Tibial nerve (tissue), 4 donors: ENCODE measurements at regions not wholly inside any gene's neighbourhood (a gene's known extent, or its start where the extent isn't known, plus 50 kb on each side); places are given as distances from the start of the nearest gene placed in this dataset.

Experiments
- DNase-seq, 2 donors: peaks; one replicate each; pipeline ENCODE4 v3.0.0-alpha.2; 2019; ENCODE audit warnings: low spot score in 2 of 2
- H3K27ac ChIP-seq, 4 donors: fragments of 200-600 bp; sonication (generic) in 3 of 4; one replicate each; pipeline ENCODE4 v1.5.1; 2017 to 2019; ENCODE audit warnings: mild to moderate bottlenecking in 1 of 4
- H3K27me3 ChIP-seq, 2 donors: fragments of 200-600 bp; sonication (generic) in 1 of 2; one replicate each; pipeline versions ENCODE4 v1.5.1 to v1.6.0; 2017 to 2019
- H3K36me3 ChIP-seq, 3 donors: fragments of 200-600 bp; sonication (generic); one replicate each; pipeline ENCODE4 v1.5.1; 2018 to 2019
- H3K4me1 ChIP-seq, 4 donors: fragments of 200-600 bp; sonication (generic) in 3 of 4; one replicate each; pipeline ENCODE4 v1.5.1; 2017 to 2019
- H3K4me3 ChIP-seq, 4 donors: fragments of 200-600 bp; sonication (generic) in 3 of 4; one replicate each; pipeline ENCODE4 v1.5.1; 2017 to 2019; ENCODE audit warnings: mild to moderate bottlenecking in 1 of 4, moderate library complexity in 1 of 4
- H3K9me3 ChIP-seq, 4 donors: fragments of 200-600 bp; sonication (generic) in 3 of 4; one replicate each; pipeline ENCODE4 v1.5.1; 2017 to 2019
- CTCF ChIP-seq, 5 experiments: fragments of 200-600 bp in 3 of 5; fragments of 450-650 bp in 2 of 5; sonication (generic) in 3 of 5; IDR thresholded peaks; one replicate each; pipeline ENCODE4 v1.5.1; 2016 to 2019; ENCODE audit warnings: antibody characterized with exemption in 5 of 5, mild to moderate bottlenecking in 3 of 5, moderate library complexity in 2 of 5
- EP300 ChIP-seq, 2 donors: sonication (generic); formaldehyde crosslinking; IDR thresholded peaks; one replicate each; pipeline ENCODE4 v1.6.1; 2017; ENCODE audit warnings: antibody characterized with exemption in 2 of 2, mild to moderate bottlenecking in 1 of 2
- POLR2A ChIP-seq, 2 donors: fragments of 450-650 bp; IDR thresholded peaks; one replicate each; pipeline ENCODE4 v1.6.1; 2017; ENCODE audit warnings: antibody characterized with exemption in 2 of 2, mild to moderate bottlenecking in 2 of 2, moderate library complexity in 2 of 2
- WGBS, 2 donors: methylation state at CpG; one replicate each; pipeline ENCODE4 v1.1.5; 2018; 5-methylcytosine and 5-hydroxymethylcytosine counted together

GRCh38 chr6:44016131-44016870, 111.0 kb downstream of the MRPL14 start:
- H3K36me3 ChIP-seq: no peaks in the 10 kb centered on the region
- H3K9me3 ChIP-seq: peaks cover 0 to 7% (median 0%) of the 10 kb centered on the region in 4 donors
- no peak for DNase-seq
- WGBS, 2 donors: 87 to 90% methylated on average over 5 of the region's 5 CpGs
- H3K4me3 ChIP-seq: no peak overlapping the region
- no peak overlapping the region for H3K27ac ChIP-seq
- H3K27me3 ChIP-seq: peaks cover 0 to 2% of the 10 kb centered on the region in 2 donors
- peaks cover 0 to 7% (median 0%) of the 10 kb centered on the region in 4 donors for H3K4me1 ChIP-seq
- TF ChIP-seq EP300 (IDR thresholded peaks at IDR 0.05): no peak
- TF ChIP-seq CTCF (IDR thresholded peaks at IDR 0.05): no peak
- TF ChIP-seq POLR2A (IDR thresholded peaks at IDR 0.05): no peak

GRCh38 chr6:44012078-44012493, 115.2 kb downstream of the MRPL14 start:
- Histone ChIP-seq H3K4me3 (no peak overlapping the region), H3K36me3 (no peaks in the 10 kb centered on the region), H3K4me1 (no peaks in the 10 kb centered on the region), H3K27me3 (peaks cover 0 to 2% of the 10 kb centered on the region in 2 donors), H3K9me3 (peaks cover 0 to 7% (median 0%) of the 10 kb centered on the region in 4 donors), H3K27ac (no peak overlapping the region)
- WGBS, 2 donors: 54 to 71% methylated on average over 3 of the region's 3 CpGs
- TF ChIP-seq EP300 (IDR thresholded peaks at IDR 0.05) (no peak), CTCF (IDR thresholded peaks at IDR 0.05) (no peak), POLR2A (IDR thresholded peaks at IDR 0.05) (no peak)
- DNase-seq: no peak

- no peak overlapping the region for H3K4me3 ChIP-seq
- H3K36me3 ChIP-seq: no peaks in the 10 kb centered on the region
- peaks cover 0 to 7% (median 0%) of the 10 kb centered on the region in 4 donors for H3K9me3 ChIP-seq
- WGBS, 2 donors: 76 to 92% methylated on average over 2 of the region's 2 CpGs
- TF ChIP-seq CTCF (IDR thresholded peaks at IDR 0.05): no peak
- TF ChIP-seq EP300 (IDR thresholded peaks at IDR 0.05): no peak
- no peak for TF ChIP-seq POLR2A (IDR thresholded peaks at IDR 0.05)
- H3K27ac ChIP-seq: no peak overlapping the region
- H3K27me3 ChIP-seq: peaks cover 0 to 2% of the 10 kb centered on the region in 2 donors
- no peaks in the 10 kb centered on the region for H3K4me1 ChIP-seq
- no peak for DNase-seq
Measured at GRCh38 chr6:44011350-44011920, 115.8 kb downstream of the MRPL14 start.

GRCh38 chr6:44010411-44011349, 116.6 kb downstream of the MRPL14 start:
- TF ChIP-seq CTCF (IDR thresholded peaks at IDR 0.05) (no peak), EP300 (IDR thresholded peaks at IDR 0.05) (no peak), POLR2A (IDR thresholded peaks at IDR 0.05) (no peak)
- H3K36me3 ChIP-seq: no peaks in the 10 kb centered on the region
- H3K27me3 ChIP-seq: peaks cover 0 to 2% of the 10 kb centered on the region in 2 donors
- no peak overlapping the region for H3K27ac ChIP-seq
- H3K9me3 ChIP-seq: peaks cover 0 to 7% (median 0%) of the 10 kb centered on the region in 4 donors
- 51 to 66% methylated on average over 7 to 11 of the region's 11 CpGs for WGBS, 2 donors
- no peaks in the 10 kb centered on the region for H3K4me1 ChIP-seq
- DNase-seq: no peak
- H3K4me3 ChIP-seq: no peak overlapping the region
